Adrenal gland (tissue), 5 donors: ENCODE measurements at regions not wholly inside any gene's neighbourhood (a gene's known extent, or its start where the extent isn't known, plus 50 kb on each side); places are given as distances from the start of the nearest gene placed in this dataset.

Experiments
- CTCF ChIP-seq, 6 experiments: fragments of 450-650 bp in 4 of 6; fragments of 200-600 bp in 2 of 6; sonication (generic) in 1 of 6; IDR thresholded peaks; 1 replicate in 5 of 6; 2 replicates in 1 of 6; pipeline versions ENCODE4 v1.5.1 to v1.8.0; 2016 to 2021; ENCODE audit warnings: antibody characterized with exemption in 6 of 6, mild to moderate bottlenecking in 2 of 6, moderate library complexity in 1 of 6
- POLR2A ChIP-seq, 2 donors: fragments of 450-650 bp; IDR thresholded peaks; one replicate each; pipeline ENCODE4 v1.6.1; 2017; ENCODE audit warnings: antibody characterized with exemption in 2 of 2, mild to moderate bottlenecking in 2 of 2, moderate library complexity in 1 of 2
- donor health status: DM: no; HTN: no; CAD: no.

DNA sequence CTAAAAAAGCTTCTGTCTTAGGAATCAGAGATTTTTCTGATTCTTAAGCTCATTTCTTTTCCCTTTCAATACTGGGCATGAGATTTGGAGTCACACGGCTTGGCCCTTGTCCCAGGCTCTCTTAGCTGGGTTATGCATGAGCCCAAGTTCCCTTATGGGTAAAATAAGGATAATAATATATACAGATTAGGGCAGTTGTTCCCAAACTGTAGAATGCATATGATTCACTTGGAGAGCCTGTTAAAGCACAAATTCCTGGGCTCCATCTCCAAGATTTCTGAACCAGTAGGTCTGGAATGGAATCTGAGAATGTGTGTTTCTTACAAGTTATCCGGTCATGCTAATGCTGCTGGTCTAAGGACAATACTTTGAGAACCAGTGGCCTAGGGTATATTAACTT is 154.0 kb downstream of the REEP3 start:
- TF ChIP-seq CTCF (IDR thresholded peaks at IDR 0.05) (no peak), POLR2A (IDR thresholded peaks at IDR 0.05) (no peak)
